WERI-Rb-1 (cell line): ENCODE measurements at regions not wholly inside any gene's neighbourhood (a gene's known extent, or its start where the extent isn't known, plus 50 kb on each side); places are given as distances from the start of the nearest gene placed in this dataset.

Experiments used
- DNase-seq: peaks from one replicate; pipeline ENCODE4 v3.0.0-alpha.2; 2020
- H3K27ac ChIP-seq: fragments of 250-450 bp; sonication (Bioruptor Pico); 2 replicates; pipeline ENCODE4 v1.5.1; 2020; ENCODE audit warnings: mild to moderate bottlenecking, moderate library complexity
- H3K27me3 ChIP-seq: fragments of 250-450 bp; sonication (Bioruptor Pico); 2 replicates; pipeline ENCODE4 v1.5.1; 2021; ENCODE audit warnings: mild to moderate bottlenecking, low read depth, moderate library complexity; ENCODE audit not compliant: insufficient read depth, severe bottlenecking
- H3K36me3 ChIP-seq: fragments of 250-450 bp; sonication (Bioruptor Pico); 2 replicates; pipeline ENCODE4 v1.5.1; 2020; ENCODE audit warnings: mild to moderate bottlenecking, moderate library complexity
- H3K4me3 ChIP-seq: 2 replicates; pipeline ENCODE4 v1.5.1; 2011; ENCODE audit warnings: low read depth, mild to moderate bottlenecking, control low read depth, low read length
- H3K9me3 ChIP-seq: fragments of 250-450 bp; sonication (Bioruptor Pico); 2 replicates; pipeline ENCODE4 v1.5.1; 2021; ENCODE audit warnings: mild to moderate bottlenecking, moderate library complexity; ENCODE audit not compliant: severe bottlenecking
- CTCF ChIP-seq: IDR thresholded peaks from 2 replicates; pipeline ENCODE4 v1.5.1; 2011; ENCODE audit warnings: low read depth, mild to moderate bottlenecking, control low read depth, inconsistent platforms, low read length

- peaks cover 16% of the 10 kb centered on the region for H3K27me3 ChIP-seq
- H3K27ac ChIP-seq = no peak overlapping the region
- DNase-seq = no peak
- H3K4me3 ChIP-seq = no peak overlapping the region
- TF ChIP-seq CTCF = no peak
- no peaks in the 10 kb centered on the region for H3K9me3 ChIP-seq
- H3K36me3 ChIP-seq = no peaks in the 10 kb centered on the region
Observed at GRCh38 chr5:51599587-51599986, 216.3 kb downstream of the ISL1 start.

GRCh38 chr5:51604324-51604723 is 221.1 kb downstream of the ISL1 start:
- no peaks in the 10 kb centered on the region for H3K9me3 ChIP-seq
- TF ChIP-seq CTCF = no peak
- no peak overlapping the region for H3K27ac ChIP-seq
- H3K36me3 ChIP-seq = no peaks in the 10 kb centered on the region
- no peak for DNase-seq
- H3K4me3 ChIP-seq = no peak overlapping the region
- H3K27me3 ChIP-seq = peaks cover 13% of the 10 kb centered on the region

- no peak for DNase-seq
- peaks cover 13% of the 10 kb centered on the region for H3K27me3 ChIP-seq
- no peak for TF ChIP-seq CTCF
- H3K9me3 ChIP-seq = no peaks in the 10 kb centered on the region
- H3K36me3 ChIP-seq = no peaks in the 10 kb centered on the region
- H3K4me3 ChIP-seq = no peak overlapping the region
- no peak overlapping the region for H3K27ac ChIP-seq
Observed at GRCh38 chr5:51606921-51607320, 223.7 kb downstream of the ISL1 start.

- H3K4me3 ChIP-seq = no peak overlapping the region
- DNase-seq = no peak
Observed at GRCh38 chr5:51618234-51618633, 235.0 kb downstream of the ISL1 start.

GRCh38 chr5:51621156-51621555 is 237.9 kb downstream of the ISL1 start:
- Histone ChIP-seq H3K36me3 (no peaks in the 10 kb centered on the region), H3K9me3 (no peaks in the 10 kb centered on the region), H3K27me3 (peaks cover 33% of the 10 kb centered on the region), H3K4me3 (no peak overlapping the region), H3K27ac (no peak overlapping the region)
- no peak for TF ChIP-seq CTCF
- DNase-seq = no peak

More at GRCh38 chr5:51618234-51618633, 235.0 kb downstream of the ISL1 start:
- H3K27ac ChIP-seq = no peak overlapping the region
- TF ChIP-seq CTCF = no peak
- H3K9me3 ChIP-seq = no peaks in the 10 kb centered on the region
- H3K36me3 ChIP-seq = no peaks in the 10 kb centered on the region
- peaks cover 38% of the 10 kb centered on the region for H3K27me3 ChIP-seq

GRCh38 chr5:51622161-51622790 is 239.0 kb downstream of the ISL1 start:
- Histone ChIP-seq H3K36me3 (no peaks in the 10 kb centered on the region), H3K27ac (no peak overlapping the region), H3K4me3 (no peak overlapping the region), H3K27me3 (peaks cover 35% of the 10 kb centered on the region), H3K9me3 (no peaks in the 10 kb centered on the region)
- no peak for DNase-seq
- TF ChIP-seq CTCF = no peak
